Aorta (tissue), 5 donors: ENCODE measurements at regions not wholly inside any gene's neighbourhood (a gene's known extent, or its start where the extent isn't known, plus 50 kb on each side); places are given as distances from the start of the nearest gene placed in this dataset.

Experiments used
- ATAC-seq: fragments of 200-7000 bp; cut with Tn5 transposase; one replicate; pipeline ENCODE4 v1.9.1; 2022; ENCODE audit warnings: moderate library complexity; ENCODE audit not compliant: low FRiP score
- DNase-seq, 2 donors: peaks; one replicate each; pipeline ENCODE4 v3.0.0-alpha.2; 2020
- H3K27ac ChIP-seq, 2 donors: one replicate each; pipeline ENCODE4 v1.5.1; 2013; ENCODE audit warnings: low read length in 2 of 2, mild to moderate bottlenecking in 2 of 2, moderate library complexity in 2 of 2, control low read depth in 1 of 2, inconsistent platforms in 1 of 2, low read depth in 1 of 2
- H3K27me3 ChIP-seq, 2 donors: one replicate each; pipeline ENCODE4 v1.6.1; 2013; ENCODE audit warnings: control low read depth in 1 of 2, low read length in 1 of 2, mild to moderate bottlenecking in 1 of 2, moderate library complexity in 1 of 2; ENCODE audit not compliant: insufficient read depth in 2 of 2, control insufficient read depth in 1 of 2
- H3K36me3 ChIP-seq, 2 donors: one replicate each; pipeline ENCODE4 v1.6.1; 2013; ENCODE audit warnings: control low read depth in 1 of 2, low read length in 1 of 2, mild to moderate bottlenecking in 1 of 2; ENCODE audit not compliant: insufficient read depth in 2 of 2, control insufficient read depth in 1 of 2
- H3K4me1 ChIP-seq, 2 donors: one replicate each; pipeline ENCODE4 v1.6.1; 2013; ENCODE audit warnings: low read length in 2 of 2, control low read depth in 1 of 2, mild to moderate bottlenecking in 1 of 2, moderate library complexity in 1 of 2; ENCODE audit not compliant: insufficient read depth in 2 of 2, control insufficient read depth in 1 of 2
- H3K4me3 ChIP-seq, 2 donors: one replicate each; pipeline ENCODE4 v1.5.1; 2013; ENCODE audit warnings: low read length in 2 of 2, control low read depth in 1 of 2, mild to moderate bottlenecking in 1 of 2
- H3K9me3 ChIP-seq: one replicate; pipeline ENCODE4 v1.6.1; 2013; ENCODE audit warnings: mild to moderate bottlenecking, low read length; ENCODE audit not compliant: control insufficient read depth
- WGBS, 2 donors: extraction: QIAGEN DNeasy Blood & Tissue Kit; methylation state at CpG; one replicate each; pipeline ENCODE4 v1.1.7; 2013; 5-methylcytosine and 5-hydroxymethylcytosine counted together
- intact Hi-C, 2 donors: fragments of 100-400 bp; cut with DNase I; formaldehyde crosslinking; loops; one replicate each; pipeline versions ENCODE4 v1.14.2 to v1.15.0; 2022
- donor health status: healthy with polysubstance abuse.
- donor health status: Bipolar disorder and iron deficiency.
- donor health status: DM: no; HTN: no; CAD: no.
- donor health status: DM: no; HTN: no; CAD: no.
- donor health status: DM: yes; HTN: yes; CAD: no.

DNA sequence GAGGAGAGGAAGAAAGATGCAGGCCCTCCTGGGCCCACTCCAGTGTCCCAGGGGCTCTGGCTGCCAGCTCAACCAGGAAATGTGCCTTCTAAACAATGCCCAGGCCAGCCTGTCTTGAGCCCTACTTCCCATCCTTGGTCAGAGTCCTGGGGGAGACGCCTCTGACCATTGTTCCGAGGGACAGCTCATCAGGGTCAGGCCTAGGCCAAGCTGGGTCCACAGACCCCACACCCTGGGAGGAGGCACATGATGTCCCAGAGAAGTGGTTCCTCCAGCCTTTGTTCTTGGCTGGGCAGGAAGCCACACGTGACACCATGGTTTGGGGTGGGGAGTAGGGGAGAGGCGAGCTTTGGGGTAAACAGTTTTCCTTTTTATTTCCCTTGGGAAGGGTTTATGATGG lies 102.5 kb downstream of the EFNB1 start:
- no peak overlapping the region for H3K27ac ChIP-seq
- intact Hi-C loops, result loop anchor here (10.0 kb wide), 2 partner anchors 63 to 97 kb away; no protein-coding TSS in a partner anchor
- H3K9me3 ChIP-seq, result no peaks in the 10 kb centered on the region
- H3K36me3 ChIP-seq, result no peaks in the 10 kb centered on the region
- 78 to 91% methylated on average over 4 of the region's 4 CpGs for WGBS, 2 donors
- H3K4me1 ChIP-seq, result no peaks in the 10 kb centered on the region
- H3K27me3 ChIP-seq, result no peaks in the 10 kb centered on the region
- no peak for DNase-seq
- ATAC-seq, result no peak
- H3K4me3 ChIP-seq, result no peak overlapping the region

DNA sequence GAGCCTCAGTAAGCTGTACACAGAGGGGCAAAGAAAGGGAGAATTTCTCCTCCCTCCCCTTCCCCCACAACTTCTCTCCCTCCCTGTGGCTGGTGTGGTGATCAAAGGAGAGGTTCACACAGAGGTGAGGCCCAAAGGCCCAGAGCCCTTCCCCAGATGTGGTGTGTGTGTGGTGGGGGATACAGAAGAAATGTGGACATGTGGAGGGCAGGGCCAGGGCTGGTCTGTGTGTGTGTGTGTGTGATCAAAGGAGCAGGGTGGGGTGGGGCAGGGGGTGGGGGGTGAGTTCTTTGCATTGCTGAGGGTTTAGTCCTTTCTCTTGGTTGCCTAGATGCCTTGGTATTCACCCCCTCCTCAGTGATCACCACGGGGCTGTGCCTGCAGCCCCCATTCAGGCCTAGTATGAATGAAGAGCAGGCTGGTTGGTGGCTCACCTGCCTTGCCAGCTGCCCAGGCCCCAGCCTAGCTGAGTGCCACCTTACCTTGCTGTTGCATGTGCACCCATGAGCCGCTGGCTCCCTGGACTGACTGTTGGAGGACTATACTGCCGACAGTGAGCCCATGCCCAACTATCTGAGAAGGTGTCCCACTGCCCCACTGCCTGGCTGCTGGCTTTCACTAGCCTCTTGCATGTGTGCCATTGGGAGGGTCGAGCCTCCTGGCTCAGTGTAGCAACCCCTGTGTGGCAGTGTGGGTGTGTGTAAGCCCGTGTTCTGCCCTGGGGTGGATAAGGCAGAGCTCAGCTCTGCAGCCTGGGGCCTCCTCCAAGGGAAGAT lies 101.9 kb downstream of the EFNB1 start:
- H3K9me3 ChIP-seq, result no peaks in the 10 kb centered on the region
- no peaks in the 10 kb centered on the region for H3K27me3 ChIP-seq
- H3K36me3 ChIP-seq, result no peaks in the 10 kb centered on the region
- no peak overlapping the region for H3K27ac ChIP-seq
- H3K4me3 ChIP-seq, result no peak overlapping the region
- intact Hi-C loops, result loop anchor here (10.0 kb wide), 2 partner anchors 64 to 96 kb away; no protein-coding TSS in a partner anchor
- DNase-seq (peak in 1 of 2 donors; percentile 31), ATAC-seq (no peak)
- H3K4me1 ChIP-seq, result no peaks in the 10 kb centered on the region
- WGBS, 2 donors, result 64 to 85% methylated on average over 5 of the region's 5 CpGs

DNA sequence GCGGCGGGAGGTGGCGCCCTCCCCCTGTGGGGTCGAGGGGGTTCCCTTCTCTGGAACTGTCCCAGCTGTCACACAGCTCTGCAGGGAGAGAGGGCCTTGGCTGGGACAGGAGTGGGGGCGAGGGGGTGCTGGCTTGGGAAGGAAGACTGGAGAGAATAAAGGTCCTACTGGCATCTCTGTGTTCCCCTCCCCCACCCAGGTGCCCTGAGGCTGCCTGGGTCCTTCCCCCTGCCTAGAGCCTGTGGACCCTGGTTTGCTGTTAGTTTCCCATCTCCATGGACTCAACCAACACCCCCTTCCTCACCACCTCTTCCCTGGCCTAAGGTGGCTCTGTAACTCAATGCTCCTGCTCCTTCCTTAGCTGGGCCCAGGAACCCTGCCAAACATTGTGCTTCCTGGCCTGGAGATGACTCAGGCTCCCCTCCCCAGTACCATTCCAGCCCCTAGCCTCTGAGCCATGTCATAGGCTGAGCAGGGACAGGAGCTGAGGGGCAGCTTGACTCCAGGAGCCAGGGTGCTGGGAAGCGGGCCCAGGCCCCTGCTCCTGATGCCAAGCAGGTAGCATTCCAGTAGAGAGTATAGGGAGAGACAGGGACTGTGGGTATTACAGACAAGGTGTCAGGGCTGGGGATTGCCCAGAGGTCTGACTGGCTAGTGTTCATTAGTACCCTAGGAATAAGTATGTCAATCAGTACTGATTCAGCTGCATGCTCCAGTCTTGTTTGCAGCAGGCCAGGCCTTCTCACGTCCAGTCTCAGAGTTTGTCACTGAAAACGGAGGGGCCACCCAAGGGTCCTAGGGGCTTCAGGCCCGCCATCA lies 100.7 kb downstream of the EFNB1 start:
- DNase-seq (peak in 1 of 2 donors; percentile 62), ATAC-seq (no peak)
- 65 to 76% methylated on average over 9 of the region's 9 CpGs for WGBS, 2 donors
- H3K4me3 ChIP-seq, result no peak overlapping the region
- no peaks in the 10 kb centered on the region for H3K4me1 ChIP-seq
- no peaks in the 10 kb centered on the region for H3K27me3 ChIP-seq
- no peaks in the 10 kb centered on the region for H3K36me3 ChIP-seq
- no peaks in the 10 kb centered on the region for H3K9me3 ChIP-seq
- intact Hi-C loops, result loop anchor here (5.0 to 10.0 kb wide), 3 partner anchors 37 to 95 kb away; no protein-coding TSS in a partner anchor
- no peak overlapping the region for H3K27ac ChIP-seq

DNA sequence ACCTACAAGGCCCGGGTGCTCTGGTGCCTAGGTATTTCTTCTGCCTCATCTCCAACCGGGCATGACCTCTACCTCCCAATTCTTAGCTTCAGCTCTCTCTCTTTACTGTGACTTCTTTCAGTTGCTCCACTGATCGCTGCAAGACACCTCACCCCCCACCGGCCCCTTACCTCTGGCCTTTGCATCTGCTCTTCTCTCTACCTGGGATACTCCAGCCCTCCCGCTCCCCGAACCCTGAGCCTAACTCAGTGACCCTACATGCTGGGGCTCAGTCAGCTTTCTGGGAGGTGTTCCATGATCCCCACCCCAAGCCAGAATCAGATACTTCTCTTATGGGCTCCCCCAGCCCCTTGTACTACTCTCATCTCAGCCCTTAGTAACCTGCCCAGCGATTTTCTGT lies 99.6 kb downstream of the EFNB1 start:
- DNase-seq (no peak), ATAC-seq (no peak)
- 86 to 97% methylated on average over 7 of the region's 7 CpGs for WGBS, 2 donors
- Histone ChIP-seq H3K27ac (no peak overlapping the region), H3K4me1 (no peaks in the 10 kb centered on the region), H3K4me3 (no peak overlapping the region), H3K36me3 (no peaks in the 10 kb centered on the region), H3K9me3 (no peaks in the 10 kb centered on the region), H3K27me3 (no peaks in the 10 kb centered on the region)
- intact Hi-C loops, result loop anchor here in 1 of 2 donors (5.0 kb wide), 1 partner anchor 36 kb away; no protein-coding TSS in a partner anchor

DNA sequence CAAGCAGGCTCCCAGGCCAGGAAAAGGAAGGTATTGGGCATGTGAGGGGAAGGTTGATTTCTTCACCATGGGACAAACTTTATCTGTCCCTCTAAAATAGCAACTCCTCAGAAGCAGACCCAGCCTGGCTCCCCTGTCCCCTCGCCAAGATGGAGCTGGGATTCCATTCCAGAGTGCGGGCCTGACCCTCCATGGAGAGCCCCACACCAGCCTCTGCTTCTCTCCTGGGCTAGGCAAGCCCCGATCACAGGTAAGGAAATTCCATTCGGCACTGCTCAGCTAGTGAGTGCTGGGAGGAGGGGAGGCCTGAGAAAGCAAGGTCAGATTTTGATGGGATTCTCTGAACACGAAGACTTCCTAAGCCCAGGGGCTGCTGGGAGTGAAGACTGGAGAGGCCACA lies 98.4 kb downstream of the EFNB1 start:
- DNase-seq, result no peak
- no peak for ATAC-seq
- Histone ChIP-seq H3K9me3 (no peaks in the 10 kb centered on the region), H3K27ac (no peak overlapping the region), H3K4me3 (no peak overlapping the region), H3K27me3 (no peaks in the 10 kb centered on the region), H3K36me3 (no peaks in the 10 kb centered on the region), H3K4me1 (no peaks in the 10 kb centered on the region)
- intact Hi-C loops, result loop anchor here in 1 of 2 donors (5.0 kb wide), 1 partner anchor 35 kb away; no protein-coding TSS in a partner anchor
- 74 to 96% methylated on average over 5 of the region's 5 CpGs for WGBS, 2 donors

DNA sequence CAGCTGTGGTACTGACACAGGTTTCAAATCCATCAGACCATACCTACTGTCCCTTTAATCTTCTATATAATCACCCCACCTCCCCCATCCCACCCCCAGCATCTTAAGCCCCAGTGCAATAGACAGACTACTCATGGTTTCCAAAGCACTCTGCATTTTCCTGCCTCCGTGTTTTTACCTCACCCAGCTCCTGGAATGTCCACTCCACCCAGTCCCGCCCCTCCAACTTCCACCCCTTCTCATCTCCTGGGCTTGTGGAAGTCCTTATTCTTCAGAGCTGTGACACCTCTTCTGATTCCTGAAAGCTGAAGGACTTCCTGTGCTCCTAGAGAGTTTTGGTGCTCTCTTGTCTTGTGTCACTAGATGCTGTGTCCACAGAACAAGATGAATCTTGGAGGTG lies 94.3 kb downstream of the EFNB1 start:
- intact Hi-C loops, result no loop called here
- no peaks in the 10 kb centered on the region for H3K9me3 ChIP-seq
- no peaks in the 10 kb centered on the region for H3K4me1 ChIP-seq
- WGBS, 2 donors, result 63 to 91% methylated on average over 2 of the region's 2 CpGs
- no peaks in the 10 kb centered on the region for H3K36me3 ChIP-seq
- ATAC-seq (no peak), DNase-seq (peak in 1 of 2 donors; percentile 15)
- H3K4me3 ChIP-seq, result no peak overlapping the region
- H3K27ac ChIP-seq, result no peak overlapping the region
- H3K27me3 ChIP-seq, result no peaks in the 10 kb centered on the region

DNA sequence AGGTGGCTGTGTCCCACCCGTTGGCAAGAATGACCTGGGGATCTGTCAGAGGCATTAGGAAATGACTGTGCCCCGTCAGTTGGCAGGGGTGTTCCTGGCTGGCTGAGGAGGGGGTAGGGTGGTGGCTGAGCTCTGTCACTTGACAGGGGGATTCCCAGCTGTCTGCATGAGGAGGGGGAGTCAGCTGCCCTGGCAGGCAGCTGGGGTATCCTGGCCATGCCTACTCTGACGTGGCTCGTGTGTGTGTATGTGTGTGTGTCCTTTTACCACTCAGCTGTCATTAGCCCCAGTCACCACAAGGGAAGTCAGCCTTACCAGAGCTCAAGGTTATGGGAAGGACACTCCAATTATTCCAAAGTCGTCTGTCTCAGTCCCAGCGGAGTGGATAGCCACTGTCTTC lies 93.2 kb downstream of the EFNB1 start:
- Histone ChIP-seq H3K36me3 (no peaks in the 10 kb centered on the region), H3K4me3 (no peak overlapping the region), H3K27me3 (no peaks in the 10 kb centered on the region), H3K27ac (no peak overlapping the region), H3K9me3 (no peaks in the 10 kb centered on the region), H3K4me1 (no peaks in the 10 kb centered on the region)
- intact Hi-C loops, result no loop called here
- DNase-seq (peak in 1 of 2 donors; percentile 24), ATAC-seq (no peak)
- WGBS, 2 donors, result 77 to 87% methylated on average over 6 of the region's 6 CpGs

DNA sequence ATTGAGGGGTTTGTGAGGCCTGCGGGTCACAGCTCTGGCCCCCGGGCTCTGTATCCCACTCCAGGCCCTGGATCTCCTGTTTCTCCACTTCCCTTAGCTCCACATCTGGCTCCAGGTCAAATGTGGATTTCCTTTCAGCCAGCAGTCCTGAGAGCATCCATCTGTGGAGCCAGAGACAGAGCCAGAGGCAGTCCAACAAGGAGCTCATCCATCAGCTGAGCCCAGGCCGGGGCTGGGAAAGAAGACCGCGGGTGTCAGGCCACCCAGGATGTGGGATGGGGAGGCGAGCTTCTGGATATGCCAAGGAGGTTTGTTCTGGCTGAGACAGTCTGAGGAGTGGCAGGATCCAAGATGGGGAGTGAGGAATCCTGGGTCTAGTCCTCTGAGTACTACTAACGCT lies 91.7 kb downstream of the EFNB1 start:
- Histone ChIP-seq H3K27me3 (no peaks in the 10 kb centered on the region), H3K4me3 (no peak overlapping the region), H3K27ac (no peak overlapping the region), H3K36me3 (no peaks in the 10 kb centered on the region), H3K9me3 (no peaks in the 10 kb centered on the region), H3K4me1 (no peaks in the 10 kb centered on the region)
- 78 to 88% methylated on average over 7 of the region's 7 CpGs for WGBS, 2 donors
- intact Hi-C loops, result no loop called here
- no peak for ATAC-seq
- no peak for DNase-seq
